SKM-1 (cell line): ENCODE measurements at regions not wholly inside any gene's neighbourhood (a gene's known extent, or its start where the extent isn't known, plus 50 kb on each side); places are given as distances from the start of the nearest gene placed in this dataset.

Source experiments
- DNase-seq: peaks from one replicate; lab custom pipeline; 2025; ENCODE audit not compliant: unreplicated experiment; lab: John Stamatoyannopoulos, UW

- no peak for DNase-seq
These were observed 370.1 kb upstream of the DDHD1 start for GRCh38 chr14:53523226-53523625.

GRCh38 chr14:53520078-53520928 lies 367.2 kb upstream of the DDHD1 start:
- DNase-seq, result no peak

GRCh38 chr14:53519137-53519536 lies 366.0 kb upstream of the DDHD1 start:
- no peak for DNase-seq

GRCh38 chr14:53517270-53517960 lies 364.3 kb upstream of the DDHD1 start:
- no peak for DNase-seq

GRCh38 chr14:53516261-53516774 lies 363.2 kb upstream of the DDHD1 start:
- DNase-seq, result no peak

- DNase-seq, result no peak
These were observed 362.2 kb upstream of the DDHD1 start for GRCh38 chr14:53515276-53515675.

- DNase-seq, result no peak
These were observed 361.1 kb upstream of the DDHD1 start for GRCh38 chr14:53514197-53514596.

GRCh38 chr14:53510281-53510912 lies 357.3 kb upstream of the DDHD1 start:
- DNase-seq, result no peak

- DNase-seq, result no peak
These were observed 356.4 kb upstream of the DDHD1 start for GRCh38 chr14:53509276-53510244.

GRCh38 chr14:53501361-53502211 lies 348.5 kb upstream of the DDHD1 start:
- no peak for DNase-seq

GRCh38 chr14:53500191-53500590 lies 347.1 kb upstream of the DDHD1 start:
- DNase-seq, result no peak

GRCh38 chr14:53496668-53497067 lies 343.5 kb upstream of the DDHD1 start:
- no peak for DNase-seq

GRCh38 chr14:53495846-53496343 lies 342.8 kb upstream of the DDHD1 start:
- no peak for DNase-seq

GRCh38 chr14:53494587-53494986 lies 341.5 kb upstream of the DDHD1 start:
- no peak for DNase-seq

- no peak for DNase-seq
These were observed 340.7 kb upstream of the DDHD1 start for GRCh38 chr14:53493860-53494259.

GRCh38 chr14:53493320-53493719 lies 340.2 kb upstream of the DDHD1 start:
- DNase-seq, result no peak

GRCh38 chr14:53491884-53492277 lies 338.8 kb upstream of the DDHD1 start:
- no peak for DNase-seq

- DNase-seq, result no peak
These were observed 338.2 kb upstream of the DDHD1 start for GRCh38 chr14:53491256-53491883.

GRCh38 chr14:53478174-53478573 lies 325.1 kb upstream of the DDHD1 start:
- no peak for DNase-seq
